ENCODE measurements at regions not wholly inside any gene's neighbourhood (a gene's known extent, or its start where the extent isn't known, plus 50 kb on each side); places are given as distances from the start of the nearest gene placed in this dataset.

- Histone ChIP-seq H3K9ac (ENCODE audit: low read depth, low read length) (no peak overlapping the region), H3K4me2 (ENCODE audit: insufficient read depth, low read length) (no peak overlapping the region), H3K27me3 (ENCODE audit: insufficient read depth, low read length, poor library complexity) (no peaks in the 10 kb centered on the region), H3K9me3 (ENCODE audit: insufficient read depth, low read length, severe bottlenecking) (no peaks in the 10 kb centered on the region), H2AFZ (ENCODE audit: low read depth, low read length) (0 out of 2 replicates have a peak overlapping the region, but pooled peaks have one; percentile 19), H3K4me1 (ENCODE audit: insufficient read depth, low read length) (no peaks in the 10 kb centered on the region), H3K4me3 (ENCODE audit: low read depth in 1 of 2, low read length in 2 of 2) (no peak overlapping the region), H3K27ac (ENCODE audit: low read length) (no peak overlapping the region), H4K20me1 (ENCODE audit: insufficient read depth, low read length) (no peaks in the 10 kb centered on the region), H3K79me2 (ENCODE audit: insufficient read depth, low read length) (no peaks in the 10 kb centered on the region), H3K36me3 (ENCODE audit: insufficient read depth, low read length) (no peaks in the 10 kb centered on the region)
- TF ChIP-seq, protein P1, sequence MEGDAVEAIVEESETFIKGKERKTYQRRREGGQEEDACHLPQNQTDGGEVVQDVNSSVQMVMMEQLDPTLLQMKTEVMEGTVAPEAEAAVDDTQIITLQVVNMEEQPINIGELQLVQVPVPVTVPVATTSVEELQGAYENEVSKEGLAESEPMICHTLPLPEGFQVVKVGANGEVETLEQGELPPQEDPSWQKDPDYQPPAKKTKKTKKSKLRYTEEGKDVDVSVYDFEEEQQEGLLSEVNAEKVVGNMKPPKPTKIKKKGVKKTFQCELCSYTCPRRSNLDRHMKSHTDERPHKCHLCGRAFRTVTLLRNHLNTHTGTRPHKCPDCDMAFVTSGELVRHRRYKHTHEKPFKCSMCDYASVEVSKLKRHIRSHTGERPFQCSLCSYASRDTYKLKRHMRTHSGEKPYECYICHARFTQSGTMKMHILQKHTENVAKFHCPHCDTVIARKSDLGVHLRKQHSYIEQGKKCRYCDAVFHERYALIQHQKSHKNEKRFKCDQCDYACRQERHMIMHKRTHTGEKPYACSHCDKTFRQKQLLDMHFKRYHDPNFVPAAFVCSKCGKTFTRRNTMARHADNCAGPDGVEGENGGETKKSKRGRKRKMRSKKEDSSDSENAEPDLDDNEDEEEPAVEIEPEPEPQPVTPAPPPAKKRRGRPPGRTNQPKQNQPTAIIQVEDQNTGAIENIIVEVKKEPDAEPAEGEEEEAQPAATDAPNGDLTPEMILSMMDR (IDR thresholded peaks at IDR 0.05; ENCODE audit: borderline replicate concordance, extremely low read depth, low read length, poor library complexity, severe bottlenecking): no peak
- TF ChIP-seq EZH2 (IDR thresholded peaks at IDR 0.05; ENCODE audit: borderline replicate concordance, low read depth, low read length, severe bottlenecking): no peak
- no peak for DNase-seq
- ATAC-seq (ENCODE audit: insufficient read depth, low read depth): no peak
These were observed 599.9 kb upstream of the RGS18 start for GRCh38 chr1:191558379-191558778.

DNA sequence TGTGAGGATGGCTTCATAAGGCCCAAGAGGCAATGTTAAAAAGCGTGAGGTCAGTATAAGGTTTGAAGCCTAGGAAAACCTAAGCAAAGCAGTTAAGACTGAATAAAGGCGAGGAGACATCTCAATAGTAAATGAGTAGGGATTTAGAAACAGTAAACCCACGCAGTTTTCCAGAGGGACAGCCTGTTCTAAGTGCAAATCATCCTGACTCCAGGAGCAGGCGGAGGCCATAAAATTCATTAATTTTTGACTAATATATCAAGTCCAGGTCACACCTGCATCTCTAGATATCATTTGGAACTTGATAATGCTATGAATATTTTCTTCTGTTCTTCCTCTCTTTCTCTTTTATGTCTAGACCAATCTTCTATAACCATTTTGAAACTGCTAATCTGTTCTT is 597.0 kb upstream of the RGS18 start:
- no peak overlapping the region for H3K27ac ChIP-seq (ENCODE audit: low read length)
- ATAC-seq (ENCODE audit: insufficient read depth, low read depth): no peak
- no peaks in the 10 kb centered on the region for H3K27me3 ChIP-seq (ENCODE audit: insufficient read depth, low read length, poor library complexity)
- H3K36me3 ChIP-seq (ENCODE audit: insufficient read depth, low read length): no peaks in the 10 kb centered on the region
- H3K4me2 ChIP-seq (ENCODE audit: insufficient read depth, low read length): no peak overlapping the region
- no peak overlapping the region for H2AFZ ChIP-seq (ENCODE audit: low read depth, low read length)
- H3K4me1 ChIP-seq (ENCODE audit: insufficient read depth, low read length): no peaks in the 10 kb centered on the region
- TF ChIP-seq, protein P1 (IDR thresholded peaks at IDR 0.05; ENCODE audit: borderline replicate concordance, extremely low read depth, low read length, poor library complexity, severe bottlenecking): no peak
- no peak for TF ChIP-seq EZH2 (IDR thresholded peaks at IDR 0.05; ENCODE audit: borderline replicate concordance, low read depth, low read length, severe bottlenecking)
- no peak overlapping the region for H3K9ac ChIP-seq (ENCODE audit: low read depth, low read length)
- no peak for DNase-seq
- H3K9me3 ChIP-seq (ENCODE audit: insufficient read depth, low read length, severe bottlenecking): no peaks in the 10 kb centered on the region
- H3K4me3 ChIP-seq (ENCODE audit: low read depth in 1 of 2, low read length in 2 of 2): no peak overlapping the region
- no peaks in the 10 kb centered on the region for H3K79me2 ChIP-seq (ENCODE audit: insufficient read depth, low read length)
- H4K20me1 ChIP-seq (ENCODE audit: insufficient read depth, low read length): no peaks in the 10 kb centered on the region

DNA sequence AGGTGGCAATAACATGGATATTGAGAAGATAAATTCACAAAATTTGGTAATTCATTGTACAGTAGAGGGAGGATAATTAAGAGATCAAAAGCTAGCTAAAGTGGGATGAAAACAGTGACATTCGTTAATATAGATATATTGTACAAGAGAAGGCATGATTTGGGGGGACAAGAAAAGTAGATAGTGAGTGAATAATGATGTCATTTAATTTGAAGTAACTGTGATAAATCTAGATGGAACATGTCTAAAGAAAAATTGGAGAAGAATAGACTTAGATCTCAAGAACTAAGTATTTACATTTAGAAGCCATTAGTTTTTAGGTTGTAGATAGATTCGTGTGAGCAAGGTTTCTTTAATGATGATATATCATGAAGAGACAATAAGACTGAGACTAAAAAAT is 594.0 kb upstream of the RGS18 start:
- Histone ChIP-seq H3K36me3 (ENCODE audit: insufficient read depth, low read length) (no peaks in the 10 kb centered on the region), H2AFZ (ENCODE audit: low read depth, low read length) (no peak overlapping the region), H3K79me2 (ENCODE audit: insufficient read depth, low read length) (no peaks in the 10 kb centered on the region), H3K27me3 (ENCODE audit: insufficient read depth, low read length, poor library complexity) (no peaks in the 10 kb centered on the region), H3K4me2 (ENCODE audit: insufficient read depth, low read length) (no peak overlapping the region), H3K4me3 (ENCODE audit: low read depth in 1 of 2, low read length in 2 of 2) (no peak overlapping the region), H3K9ac (ENCODE audit: low read depth, low read length) (no peak overlapping the region), H3K27ac (ENCODE audit: low read length) (no peak overlapping the region), H4K20me1 (ENCODE audit: insufficient read depth, low read length) (no peaks in the 10 kb centered on the region), H3K4me1 (ENCODE audit: insufficient read depth, low read length) (no peaks in the 10 kb centered on the region), H3K9me3 (ENCODE audit: insufficient read depth, low read length, severe bottlenecking) (no peaks in the 10 kb centered on the region)
- DNase-seq: no peak
- no peak for TF ChIP-seq EZH2 (IDR thresholded peaks at IDR 0.05; ENCODE audit: borderline replicate concordance, low read depth, low read length, severe bottlenecking)
- TF ChIP-seq, protein P1 (IDR thresholded peaks at IDR 0.05; ENCODE audit: borderline replicate concordance, extremely low read depth, low read length, poor library complexity, severe bottlenecking): no peak
- ATAC-seq (ENCODE audit: insufficient read depth, low read depth): no peak

DNA sequence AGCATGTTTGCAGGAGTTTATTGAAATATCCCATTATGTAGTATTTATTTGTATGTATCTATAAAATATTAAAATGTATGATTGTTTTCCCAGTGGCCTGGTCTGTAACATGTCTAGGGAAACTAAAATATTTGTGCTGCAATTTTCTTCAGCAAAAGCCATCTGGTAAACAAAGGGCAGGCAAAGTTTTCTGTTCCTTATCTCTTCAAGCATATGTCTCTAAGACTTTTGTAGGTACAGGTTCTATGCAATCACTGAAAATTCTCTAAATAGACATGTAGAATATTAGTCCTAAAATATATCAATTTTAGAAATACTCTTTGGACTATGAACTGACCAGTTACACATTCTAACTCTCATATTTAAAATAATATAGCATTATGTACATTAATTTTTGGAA is 585.8 kb upstream of the RGS18 start:
- no peaks in the 10 kb centered on the region for H3K9me3 ChIP-seq (ENCODE audit: insufficient read depth, low read length, severe bottlenecking)
- DNase-seq (no peak), ATAC-seq (ENCODE audit: insufficient read depth, low read depth) (no peak)
- no peak overlapping the region for H3K4me3 ChIP-seq (ENCODE audit: low read depth in 1 of 2, low read length in 2 of 2)
- H3K79me2 ChIP-seq (ENCODE audit: insufficient read depth, low read length): no peaks in the 10 kb centered on the region
- no peak overlapping the region for H3K9ac ChIP-seq (ENCODE audit: low read depth, low read length)
- H3K4me2 ChIP-seq (ENCODE audit: insufficient read depth, low read length): no peak overlapping the region
- no peaks in the 10 kb centered on the region for H3K27me3 ChIP-seq (ENCODE audit: insufficient read depth, low read length, poor library complexity)
- H4K20me1 ChIP-seq (ENCODE audit: insufficient read depth, low read length): no peaks in the 10 kb centered on the region
- no peak overlapping the region for H2AFZ ChIP-seq (ENCODE audit: low read depth, low read length)
- TF ChIP-seq, protein P1 (IDR thresholded peaks at IDR 0.05; ENCODE audit: borderline replicate concordance, extremely low read depth, low read length, poor library complexity, severe bottlenecking): no peak
- no peak for TF ChIP-seq EZH2 (IDR thresholded peaks at IDR 0.05; ENCODE audit: borderline replicate concordance, low read depth, low read length, severe bottlenecking)
- H3K4me1 ChIP-seq (ENCODE audit: insufficient read depth, low read length): no peaks in the 10 kb centered on the region
- no peaks in the 10 kb centered on the region for H3K36me3 ChIP-seq (ENCODE audit: insufficient read depth, low read length)
- H3K27ac ChIP-seq (ENCODE audit: low read length): no peak overlapping the region
